ENCODE measurements at regions not wholly inside any gene's neighbourhood (a gene's known extent, or its start where the extent isn't known, plus 50 kb on each side); places are given as distances from the start of the nearest gene placed in this dataset.
A peak's percentile ranks its signal among the peaks of the same experiment; 100 is the strongest.

DNA sequence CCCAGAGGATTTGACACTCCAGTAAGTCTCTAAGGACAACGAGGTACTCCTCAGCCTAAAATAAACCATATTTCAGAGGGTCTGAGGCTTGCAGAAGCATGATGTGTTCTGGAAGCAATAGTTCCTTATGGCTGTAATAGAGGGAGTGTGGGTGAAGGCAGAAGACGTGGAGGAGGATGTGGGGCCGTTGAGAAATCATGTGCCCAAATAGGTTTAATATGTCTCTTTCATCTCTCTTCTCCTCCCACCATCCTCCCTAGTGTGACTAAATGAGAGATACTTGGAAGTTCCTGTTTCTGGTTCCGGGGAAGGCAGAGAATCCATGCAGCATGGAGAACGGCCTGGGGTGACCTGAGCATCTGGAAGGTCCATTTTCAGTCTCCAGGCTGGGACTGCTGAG lies 174.0 kb upstream of the RSPO3 start:
- TF ChIP-seq EP300 (IDR thresholded peaks at IDR 0.05) (no peak), POLR2A (IDR thresholded peaks at IDR 0.05) (no peak), POLR2AphosphoS5 (IDR thresholded peaks at IDR 0.05) (no peak)
- TF ChIP-seq, protein P1, sequence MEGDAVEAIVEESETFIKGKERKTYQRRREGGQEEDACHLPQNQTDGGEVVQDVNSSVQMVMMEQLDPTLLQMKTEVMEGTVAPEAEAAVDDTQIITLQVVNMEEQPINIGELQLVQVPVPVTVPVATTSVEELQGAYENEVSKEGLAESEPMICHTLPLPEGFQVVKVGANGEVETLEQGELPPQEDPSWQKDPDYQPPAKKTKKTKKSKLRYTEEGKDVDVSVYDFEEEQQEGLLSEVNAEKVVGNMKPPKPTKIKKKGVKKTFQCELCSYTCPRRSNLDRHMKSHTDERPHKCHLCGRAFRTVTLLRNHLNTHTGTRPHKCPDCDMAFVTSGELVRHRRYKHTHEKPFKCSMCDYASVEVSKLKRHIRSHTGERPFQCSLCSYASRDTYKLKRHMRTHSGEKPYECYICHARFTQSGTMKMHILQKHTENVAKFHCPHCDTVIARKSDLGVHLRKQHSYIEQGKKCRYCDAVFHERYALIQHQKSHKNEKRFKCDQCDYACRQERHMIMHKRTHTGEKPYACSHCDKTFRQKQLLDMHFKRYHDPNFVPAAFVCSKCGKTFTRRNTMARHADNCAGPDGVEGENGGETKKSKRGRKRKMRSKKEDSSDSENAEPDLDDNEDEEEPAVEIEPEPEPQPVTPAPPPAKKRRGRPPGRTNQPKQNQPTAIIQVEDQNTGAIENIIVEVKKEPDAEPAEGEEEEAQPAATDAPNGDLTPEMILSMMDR (IDR thresholded peaks at IDR 0.05) = no peak
- H3K4me3 ChIP-seq = no peak overlapping the region
- H3K27me3 ChIP-seq = no peaks in the 10 kb centered on the region
- no peak for DNase-seq
- H3K36me3 ChIP-seq = no peaks in the 10 kb centered on the region
- H3K27ac ChIP-seq = no peak overlapping the region
- H3K9me3 ChIP-seq = no peaks in the 10 kb centered on the region
- peaks cover 0 to 18% (median 14%) of the 10 kb centered on the region in 4 donors for H3K4me1 ChIP-seq
- intact Hi-C loops (cut with DNase I) = no loop called here
- WGBS, 2 donors = 72 to 74% methylated on average over 5 of the region's 5 CpGs

DNA sequence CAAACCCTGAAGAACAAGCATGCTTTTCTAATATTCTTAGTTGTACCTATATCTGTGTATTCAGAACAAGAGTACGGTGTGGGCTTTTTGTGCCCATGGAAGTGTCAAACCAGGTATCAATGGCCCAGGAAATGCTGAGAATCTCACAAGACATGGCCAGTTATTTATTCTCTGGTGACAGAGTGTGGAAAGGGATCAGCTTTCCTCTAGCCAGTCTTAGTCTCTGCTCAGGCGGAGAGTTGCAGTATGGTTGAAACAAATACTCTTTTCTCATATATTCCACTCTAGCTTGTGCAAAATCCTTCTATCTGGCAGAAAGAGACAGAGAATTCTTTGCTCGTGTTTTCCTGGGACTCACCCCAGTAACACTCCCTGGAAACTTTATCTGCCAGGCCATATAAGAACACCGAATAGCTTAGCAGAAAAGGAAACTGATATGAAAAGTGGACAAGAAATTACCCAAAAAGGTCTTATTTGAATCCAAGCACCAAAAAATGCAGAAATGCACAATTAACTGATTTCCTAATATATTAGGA lies 173.3 kb upstream of the RSPO3 start:
- Histone ChIP-seq H3K27me3 (no peaks in the 10 kb centered on the region), H3K9me3 (no peaks in the 10 kb centered on the region), H3K4me1 (peaks cover 0 to 18% (median 14%) of the 10 kb centered on the region in 4 donors), H3K36me3 (no peaks in the 10 kb centered on the region), H3K4me3 (no peak overlapping the region), H3K27ac (no peak overlapping the region)
- WGBS, 2 donors = 80 to 86% methylated on average over 4 of the region's 4 CpGs
- no peak for DNase-seq
- intact Hi-C loops (cut with DNase I) = no loop called here
- TF ChIP-seq POLR2A (IDR thresholded peaks at IDR 0.05) = no peak
- TF ChIP-seq EP300 (IDR thresholded peaks at IDR 0.05) = no peak
- TF ChIP-seq POLR2AphosphoS5 (IDR thresholded peaks at IDR 0.05) = no peak
- TF ChIP-seq, protein P1 (IDR thresholded peaks at IDR 0.05) = no peak

DNA sequence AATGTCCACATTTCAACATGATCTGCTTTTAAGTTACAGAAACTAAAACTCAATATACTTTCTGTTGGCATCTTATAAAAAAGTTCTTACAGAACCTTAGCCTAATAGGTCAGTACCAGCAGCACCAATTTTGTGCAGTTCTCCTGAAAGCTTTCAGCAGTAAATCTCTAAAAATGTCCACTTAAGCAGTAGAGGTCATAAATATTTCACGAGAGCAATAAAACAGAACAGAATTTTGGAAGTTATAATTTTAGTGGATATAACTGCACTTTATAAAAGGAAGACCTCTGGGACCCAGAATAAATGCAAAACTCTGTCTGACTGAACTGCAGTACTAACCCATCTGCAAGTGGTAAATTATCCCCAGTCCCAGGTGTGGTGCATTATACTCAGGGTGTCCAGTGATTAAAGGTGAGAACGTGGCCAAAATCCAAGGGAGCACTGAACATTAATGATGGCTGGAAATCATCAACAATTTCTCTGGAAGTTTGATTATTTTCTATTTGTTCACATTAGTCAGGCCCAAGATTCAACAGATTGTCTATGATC lies 172.6 kb upstream of the RSPO3 start:
- intact Hi-C loops (cut with DNase I) = no loop called here
- Histone ChIP-seq H3K36me3 (no peaks in the 10 kb centered on the region), H3K27ac (no peak overlapping the region)

GRCh38 chr6:126947070-126947469 lies 171.4 kb upstream of the RSPO3 start:
- Histone ChIP-seq H3K4me1 (peaks cover 0 to 18% (median 14%) of the 10 kb centered on the region in 4 donors), H3K36me3 (no peaks in the 10 kb centered on the region), H3K27ac (no peak overlapping the region), H3K27me3 (no peaks in the 10 kb centered on the region), H3K4me3 (no peak overlapping the region), H3K9me3 (no peaks in the 10 kb centered on the region)
- peak; percentile 79 for DNase-seq
- intact Hi-C loops (cut with DNase I) = no loop called here
- 67 to 73% methylated on average over 4 of the region's 4 CpGs for WGBS, 2 donors
- no peak for TF ChIP-seq EP300 (IDR thresholded peaks at IDR 0.05)

More for the DNA sequence above, 172.6 kb upstream of the RSPO3 start:
- no peaks in the 10 kb centered on the region for H3K9me3 ChIP-seq
- TF ChIP-seq POLR2A (IDR thresholded peaks at IDR 0.05) (no peak), POLR2AphosphoS5 (IDR thresholded peaks at IDR 0.05) (no peak), EP300 (IDR thresholded peaks at IDR 0.05) (no peak)
- TF ChIP-seq, protein P1 (IDR thresholded peaks at IDR 0.05) = no peak
- no peaks in the 10 kb centered on the region for H3K27me3 ChIP-seq
- 49 to 67% methylated on average over 2 of the region's 2 CpGs for WGBS, 2 donors
- no peak overlapping the region for H3K4me3 ChIP-seq
- H3K4me1 ChIP-seq = peaks cover 0 to 18% (median 14%) of the 10 kb centered on the region in 4 donors
- DNase-seq = no peak

- no peak for DNase-seq
These were observed 168.7 kb upstream of the RSPO3 start for GRCh38 chr6:126949786-126950185.

More at GRCh38 chr6:126949786-126950185, 168.7 kb upstream of the RSPO3 start:
- intact Hi-C loops (cut with DNase I) = no loop called here
- 24 to 48% methylated on average over 1 of the region's 1 CpG for WGBS, 2 donors
- peaks cover 0 to 18% (median 14%) of the 10 kb centered on the region in 4 donors for H3K4me1 ChIP-seq
- H3K27me3 ChIP-seq = no peaks in the 10 kb centered on the region
- H3K36me3 ChIP-seq = no peaks in the 10 kb centered on the region
- no peaks in the 10 kb centered on the region for H3K9me3 ChIP-seq
- H3K27ac ChIP-seq = no peak overlapping the region
- H3K4me3 ChIP-seq = no peak overlapping the region
- TF ChIP-seq, protein P1 (IDR thresholded peaks at IDR 0.05) = no peak
- TF ChIP-seq POLR2A (IDR thresholded peaks at IDR 0.05) (no peak), EP300 (IDR thresholded peaks at IDR 0.05) (no peak), POLR2AphosphoS5 (IDR thresholded peaks at IDR 0.05) (no peak)
